ENCODE measurements at regions not wholly inside any gene's neighbourhood (a gene's known extent, or its start where the extent isn't known, plus 50 kb on each side); places are given as distances from the start of the nearest gene placed in this dataset.
"Not testable (repeated sequence)": the region's sequence is repeated elsewhere in the genome, so short reads cannot be mapped to it uniquely, and the experiment has no call there.

DNA sequence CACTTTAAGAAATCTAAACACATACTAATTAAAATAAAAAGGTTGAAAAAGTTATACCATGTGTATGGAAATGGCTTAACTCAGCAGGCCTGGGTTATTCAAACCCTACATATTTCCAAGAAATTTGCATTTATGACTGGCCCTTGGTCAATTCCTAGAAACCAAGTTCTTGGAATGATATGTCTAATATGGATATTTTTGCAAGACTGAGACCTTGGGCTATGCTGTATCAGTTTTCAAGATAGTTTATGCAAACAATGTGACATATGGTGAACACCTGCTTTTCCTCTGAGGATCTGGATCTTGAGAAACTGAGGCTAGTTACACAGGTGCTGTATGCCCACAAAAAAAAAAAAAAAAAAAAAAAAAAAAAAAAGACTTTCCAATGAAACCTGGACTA lies 536.9 kb upstream of the HS3ST5 start:
- DNase-seq: no peak

DNA sequence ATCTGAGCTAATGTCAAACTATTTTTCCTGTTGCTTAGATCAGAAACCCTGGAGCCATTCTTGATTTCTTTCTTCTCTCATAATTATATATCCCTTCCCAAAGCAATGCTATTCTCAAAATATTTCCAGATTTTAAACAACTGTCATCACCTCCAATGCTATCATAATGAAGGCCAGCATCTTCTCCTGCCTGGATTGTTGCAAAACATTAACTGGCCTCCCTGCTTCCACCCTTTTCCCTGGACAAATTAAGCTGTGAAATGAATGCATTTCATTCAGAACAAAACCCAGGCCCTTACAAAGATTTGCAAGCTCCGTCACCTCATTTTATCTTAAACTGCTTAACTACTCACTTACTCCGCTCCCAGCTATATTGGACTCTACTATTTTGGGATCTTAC lies 535.3 kb upstream of the HS3ST5 start:
- DNase-seq: no peak

DNA sequence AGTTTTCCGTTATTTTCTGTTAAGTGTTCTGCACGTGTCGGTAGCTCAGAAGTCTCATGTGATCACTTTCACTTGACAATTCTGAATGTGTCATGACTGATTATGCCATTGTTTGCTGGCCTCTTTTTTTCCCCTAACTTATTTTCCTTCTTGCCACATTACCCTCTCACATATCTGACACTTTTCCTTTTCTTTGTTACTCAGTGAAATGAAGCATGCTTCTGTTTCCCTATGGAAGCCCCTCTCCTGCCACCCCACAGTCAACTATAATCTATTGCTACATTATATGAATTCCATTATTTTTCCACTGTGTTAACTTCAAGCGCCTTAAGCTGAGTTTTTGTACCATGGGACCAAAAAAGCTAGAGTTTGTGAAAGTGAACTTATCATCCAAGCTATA lies 531.6 kb upstream of the HS3ST5 start:
- no peak for DNase-seq

DNA sequence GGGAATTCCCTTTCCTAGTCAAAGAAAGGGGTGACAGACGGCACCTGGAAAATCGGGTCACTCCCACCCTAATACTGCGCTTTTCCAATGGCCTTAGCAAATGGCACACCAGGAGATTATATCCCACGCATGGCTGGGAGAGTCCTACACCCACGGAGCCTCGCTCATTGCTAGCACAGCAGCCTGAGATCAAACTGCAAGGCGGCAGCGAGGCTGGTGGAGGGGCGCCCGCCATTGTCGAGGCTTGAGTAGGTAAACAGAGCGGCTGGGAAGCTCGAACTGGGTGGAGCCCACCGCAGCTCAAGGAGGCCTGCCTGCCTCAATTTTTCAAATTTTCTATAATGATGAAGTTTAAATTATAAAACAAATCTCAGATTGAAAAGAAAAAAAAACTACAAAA lies 522.7 kb upstream of the HS3ST5 start:
- not testable (repeated sequence) for DNase-seq

DNA sequence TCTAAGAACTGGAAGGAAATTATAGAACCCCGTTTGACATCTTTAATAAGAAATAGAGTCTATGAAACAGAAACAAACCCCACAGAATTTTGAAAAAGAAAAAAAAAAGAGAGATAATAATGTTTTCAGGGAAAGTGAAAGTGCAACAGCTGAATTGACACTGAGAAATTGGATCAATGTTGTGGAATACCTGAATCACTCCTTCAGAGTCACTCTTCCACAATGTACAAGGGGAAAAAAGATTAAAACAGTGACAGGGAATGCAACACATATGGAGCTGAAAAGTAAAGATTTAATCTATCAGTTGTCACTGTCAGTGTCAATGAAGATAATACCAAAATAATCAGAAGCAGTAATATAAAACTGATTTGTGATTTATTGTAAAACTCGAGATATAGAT lies 520.8 kb upstream of the HS3ST5 start:
- DNase-seq: no peak

DNA sequence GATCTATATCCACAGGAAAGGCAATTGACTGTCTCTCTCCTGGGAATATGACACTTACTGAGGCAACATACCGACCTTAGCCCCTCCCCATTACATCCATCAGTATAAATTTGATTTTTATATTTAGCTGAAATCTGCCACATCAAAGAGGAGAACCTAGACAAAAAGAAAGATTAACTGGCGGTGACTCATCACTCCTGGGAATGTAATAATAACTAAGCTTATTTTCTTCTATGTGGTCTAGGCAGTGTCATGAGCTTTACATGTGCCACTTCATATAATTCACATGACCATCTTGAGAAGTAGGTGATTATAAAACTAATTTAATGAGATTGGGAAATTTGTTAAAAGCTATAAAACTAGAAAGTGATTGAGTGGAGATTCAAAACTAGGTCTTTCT lies 520.0 kb upstream of the HS3ST5 start:
- DNase-seq: no peak

DNA sequence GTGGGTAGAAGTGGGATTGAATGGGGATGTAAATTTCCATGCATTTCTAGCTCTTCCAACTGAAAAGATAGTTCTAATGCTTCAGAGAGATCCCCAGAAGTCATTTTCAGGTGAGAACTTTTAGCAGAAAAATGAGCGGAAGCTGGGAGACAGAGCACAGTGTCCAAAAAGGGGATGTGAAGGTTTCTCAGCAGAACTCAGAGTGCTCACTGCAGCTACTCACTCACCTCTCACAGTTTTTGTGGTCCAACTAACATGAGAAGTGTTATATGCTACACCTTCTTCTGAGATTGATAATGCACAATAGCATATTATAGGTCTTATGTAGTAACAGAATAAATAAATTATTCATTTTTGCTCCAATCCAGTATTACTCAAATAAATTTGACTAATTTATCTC lies 519.2 kb upstream of the HS3ST5 start:
- DNase-seq: no peak

DNA sequence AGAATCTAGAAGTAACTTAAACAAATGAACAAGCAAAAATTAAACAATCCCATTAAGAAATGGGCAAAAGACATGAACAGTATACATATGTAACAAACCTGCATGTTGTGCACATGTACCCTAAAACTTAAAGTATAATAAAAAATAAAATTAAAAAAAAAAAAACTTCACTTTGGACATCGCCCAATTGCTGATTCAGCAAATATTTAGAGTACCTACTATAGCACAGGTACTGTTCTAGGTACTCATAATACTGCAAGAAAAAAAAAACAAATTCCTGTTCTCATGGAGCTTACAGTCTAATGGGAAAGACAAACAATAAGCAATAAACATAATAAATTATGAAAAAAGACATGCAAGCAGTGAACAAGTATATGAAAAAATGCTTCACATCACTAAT lies 501.5 kb upstream of the HS3ST5 start:
- no peak for DNase-seq

DNA sequence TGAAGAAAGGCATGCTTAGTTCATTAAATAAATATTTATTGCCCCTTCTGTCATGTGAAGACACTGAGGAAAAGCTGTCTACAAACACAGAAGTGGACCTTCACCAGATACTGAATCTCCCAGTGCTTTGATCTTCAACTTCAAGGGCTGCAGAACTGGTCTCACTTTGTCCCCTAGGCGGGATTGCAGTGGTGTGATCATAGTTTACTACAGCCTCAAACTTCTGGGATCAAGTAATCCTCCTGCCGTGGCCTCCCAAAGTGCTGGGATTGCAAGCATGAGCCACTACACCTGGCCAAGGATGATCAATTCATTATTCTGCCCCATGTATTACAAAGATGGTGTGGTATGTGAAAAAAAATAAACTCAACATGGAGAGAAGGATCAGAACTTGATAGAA lies 496.2 kb upstream of the HS3ST5 start:
- no peak for DNase-seq

DNA sequence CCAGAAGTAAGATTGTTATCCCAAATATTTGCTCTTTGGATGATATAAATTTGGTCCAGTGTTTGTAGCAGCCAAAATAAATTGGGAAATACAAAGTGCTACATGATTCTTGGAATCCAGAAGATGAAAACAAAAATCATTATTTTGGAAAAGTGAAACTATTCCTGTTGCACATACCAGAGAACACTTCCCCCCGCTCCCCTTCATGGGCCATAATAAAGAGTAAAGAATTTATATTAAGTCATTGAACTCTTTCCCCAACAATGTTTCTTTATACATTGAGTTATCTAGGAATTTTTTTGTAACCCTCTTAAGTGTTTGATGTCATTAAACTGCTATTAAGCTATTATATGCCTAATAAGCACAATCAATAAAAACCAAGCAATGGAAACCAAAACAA lies 490.4 kb upstream of the HS3ST5 start:
- DNase-seq: no peak

DNA sequence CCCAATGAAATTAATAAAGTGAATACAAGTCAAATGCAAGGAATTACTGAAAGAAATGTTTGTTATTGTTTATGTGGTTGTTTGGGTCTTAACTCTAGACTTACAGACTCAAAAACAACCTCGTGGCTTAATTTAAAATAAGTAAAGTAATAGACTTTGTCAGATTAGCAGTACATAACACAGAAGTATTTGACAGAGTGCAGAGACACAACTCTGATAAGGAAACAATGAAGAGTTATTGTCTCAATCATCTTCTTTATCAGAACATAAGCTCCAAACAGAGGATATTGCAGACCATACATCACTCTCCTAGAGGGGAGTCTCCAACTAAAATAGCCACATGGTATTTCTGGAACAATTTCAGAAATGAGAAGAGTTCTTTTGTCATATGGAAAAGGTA lies 487.7 kb upstream of the HS3ST5 start:
- no peak for DNase-seq

DNA sequence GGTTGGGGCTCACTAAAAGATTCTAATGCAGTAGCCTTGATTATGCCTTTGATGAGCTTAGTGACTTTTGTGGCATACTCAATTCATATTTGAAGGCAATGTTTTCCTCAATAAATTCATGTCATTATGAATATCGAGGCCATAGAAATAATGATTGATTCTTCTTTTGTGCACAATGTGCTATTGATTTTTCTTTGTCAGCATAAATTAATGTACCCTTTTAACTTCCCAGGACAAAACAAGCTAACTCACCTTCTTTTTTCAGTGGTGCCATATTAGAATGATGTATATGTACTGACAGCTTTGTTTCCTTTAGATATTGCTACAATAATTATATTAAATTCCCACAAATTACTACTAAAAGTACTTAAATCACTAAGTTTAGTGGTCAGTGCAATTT lies 484.3 kb upstream of the HS3ST5 start:
- DNase-seq: no peak

DNA sequence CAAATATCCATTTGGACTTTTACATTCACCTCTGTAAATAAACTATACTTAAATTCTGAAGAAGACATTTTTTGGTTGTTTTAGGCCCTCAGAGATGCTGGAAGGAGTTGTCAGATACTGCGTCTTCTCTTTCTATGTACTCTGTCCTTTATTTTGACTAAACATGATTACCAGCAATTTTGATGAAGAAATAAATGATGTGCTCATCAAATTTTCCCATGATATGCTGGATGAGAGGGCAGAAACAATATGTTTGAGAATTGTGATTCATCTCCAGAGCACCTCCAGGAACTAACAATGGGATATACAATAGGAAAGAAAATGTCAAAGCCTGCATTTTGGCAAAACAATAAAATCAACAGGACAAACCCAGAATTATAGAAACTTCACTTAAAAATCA lies 481.6 kb upstream of the HS3ST5 start:
- no peak for DNase-seq

DNA sequence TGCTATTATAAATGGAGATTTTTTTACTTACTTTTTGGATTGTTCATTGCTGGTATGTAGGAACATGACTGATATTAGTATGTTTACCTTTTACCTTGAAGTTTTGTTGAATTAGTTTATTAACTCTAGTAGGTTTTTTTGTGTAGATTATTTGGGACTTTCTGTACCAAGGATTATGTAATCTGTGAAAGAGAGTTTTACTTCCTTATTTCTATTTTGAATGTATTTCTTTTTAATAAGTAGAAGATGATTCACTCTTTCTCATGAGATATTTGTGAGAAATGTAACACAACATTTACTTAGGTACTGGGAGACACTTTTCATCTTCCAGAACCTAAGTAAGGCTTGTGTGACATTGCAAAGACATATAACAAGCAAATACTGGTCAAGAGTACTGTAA lies 473.9 kb upstream of the HS3ST5 start:
- no peak for DNase-seq

DNA sequence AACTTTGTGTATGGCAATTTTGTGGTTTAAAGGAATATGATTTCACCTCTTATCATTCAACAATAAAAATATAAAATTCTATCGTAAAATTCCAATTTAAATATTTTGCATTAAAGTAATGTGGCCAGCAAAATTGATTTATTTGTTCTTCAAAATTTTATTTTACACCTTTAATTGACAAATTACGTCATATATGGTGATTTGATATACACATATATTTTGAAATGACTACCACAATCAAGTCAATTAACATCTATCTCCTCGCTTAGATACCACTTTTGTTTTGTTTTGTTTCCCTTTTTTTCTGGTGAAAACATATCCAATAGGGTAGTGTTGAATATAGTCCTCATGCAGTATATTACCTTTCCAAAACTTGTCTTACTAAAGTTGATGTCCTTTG lies 467.6 kb upstream of the HS3ST5 start:
- DNase-seq: no peak

DNA sequence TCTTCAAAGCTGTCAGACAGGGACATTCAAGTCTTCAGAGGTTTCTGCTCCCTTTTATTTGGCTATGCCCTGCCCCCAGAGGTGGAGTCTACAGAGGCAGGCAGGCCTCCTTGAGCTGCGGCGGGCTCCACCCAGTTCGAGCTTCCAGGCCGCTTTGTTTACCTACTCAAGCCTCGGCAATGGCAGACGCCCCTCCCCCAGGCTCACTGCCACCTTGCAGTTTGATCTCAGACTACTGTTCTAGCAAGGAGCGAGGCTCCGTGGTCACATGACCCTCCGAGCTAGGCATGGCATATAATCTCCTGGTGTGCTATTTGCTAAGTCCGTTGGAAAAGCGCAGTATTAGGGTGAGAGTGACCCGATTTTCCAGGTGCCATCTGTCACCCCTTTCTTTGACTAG lies 462.6 kb upstream of the HS3ST5 start:
- DNase-seq: not testable (repeated sequence)

DNA sequence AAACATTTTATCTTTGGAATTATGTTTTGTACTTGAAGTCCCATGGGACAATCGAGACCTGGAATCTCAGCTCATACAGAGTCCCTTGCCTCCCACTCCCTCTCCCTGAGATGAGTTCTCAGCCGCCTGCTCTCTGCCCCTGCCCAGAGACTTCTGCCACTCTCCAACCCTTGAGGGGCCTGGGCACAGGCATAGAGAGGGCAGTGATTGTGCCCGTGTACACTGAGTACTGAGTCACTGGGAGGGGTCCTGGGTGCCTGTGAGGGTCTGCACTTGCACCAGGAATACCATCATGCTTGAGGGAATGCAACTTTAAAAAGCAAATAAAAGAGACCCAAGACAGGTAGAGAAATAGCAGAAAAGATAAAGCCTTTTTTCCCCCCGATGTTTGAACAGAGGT lies 453.8 kb upstream of the HS3ST5 start:
- no peak for DNase-seq

DNA sequence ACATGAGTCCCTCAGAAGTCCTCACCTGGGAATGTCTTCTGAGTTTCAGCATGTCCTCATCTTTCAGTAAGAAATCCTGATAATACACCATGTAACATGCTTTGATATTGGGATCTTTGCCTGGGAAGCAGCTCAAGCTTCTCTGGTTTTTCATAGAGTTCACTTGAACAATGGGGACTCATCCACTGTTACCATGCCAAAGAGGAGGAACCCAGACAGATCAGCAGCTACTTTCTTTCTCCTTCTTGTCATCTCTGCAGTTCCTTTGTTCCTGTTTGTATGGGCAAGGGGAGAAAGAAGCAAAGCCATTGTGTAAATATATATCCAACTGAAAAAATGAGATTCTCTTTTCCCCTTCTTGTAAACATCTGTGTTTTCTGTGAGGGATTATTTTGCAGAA lies 450.6 kb upstream of the HS3ST5 start:
- DNase-seq: no peak

DNA sequence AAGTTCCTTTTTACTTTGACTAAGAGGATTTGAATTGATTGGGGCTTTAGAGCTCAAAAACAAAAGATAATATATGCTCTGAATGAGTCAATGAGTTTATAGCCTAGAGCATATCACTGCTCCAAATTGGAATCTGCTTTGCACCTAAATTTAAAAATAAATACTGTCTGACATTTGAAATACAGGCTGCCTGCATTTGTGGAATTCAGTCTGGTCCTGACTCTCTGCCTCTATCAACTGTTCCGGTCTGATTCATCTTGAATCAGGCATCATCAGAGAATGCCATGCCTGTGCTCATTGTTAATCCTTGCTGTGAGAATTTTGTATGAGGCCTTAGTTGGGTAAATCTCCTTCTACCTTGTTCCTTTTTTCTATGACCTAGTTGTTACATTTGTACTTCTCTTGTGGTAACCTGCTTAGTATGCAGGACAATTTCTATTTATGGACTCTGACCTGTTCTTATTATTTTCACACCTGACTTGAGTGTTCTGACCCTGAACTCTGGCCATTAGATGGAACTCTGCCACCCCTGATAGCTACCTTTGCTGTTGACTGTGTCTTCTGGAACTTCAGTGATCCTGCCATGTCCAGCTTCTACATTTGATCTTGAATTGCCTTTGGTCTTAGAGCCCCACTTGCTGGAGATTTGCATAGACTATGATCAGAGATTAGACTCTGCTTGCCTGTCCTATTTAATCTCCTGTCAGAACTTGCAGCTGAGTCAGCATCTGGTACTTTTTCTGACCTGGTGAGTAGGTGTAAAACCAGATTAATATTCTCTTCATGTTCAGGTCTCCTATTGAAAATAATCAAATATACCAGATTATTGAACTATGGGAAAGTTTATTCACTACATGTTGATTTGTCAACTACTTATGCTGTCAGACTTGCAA lies 442.7 kb upstream of the HS3ST5 start:
- DNase-seq: no peak

DNA sequence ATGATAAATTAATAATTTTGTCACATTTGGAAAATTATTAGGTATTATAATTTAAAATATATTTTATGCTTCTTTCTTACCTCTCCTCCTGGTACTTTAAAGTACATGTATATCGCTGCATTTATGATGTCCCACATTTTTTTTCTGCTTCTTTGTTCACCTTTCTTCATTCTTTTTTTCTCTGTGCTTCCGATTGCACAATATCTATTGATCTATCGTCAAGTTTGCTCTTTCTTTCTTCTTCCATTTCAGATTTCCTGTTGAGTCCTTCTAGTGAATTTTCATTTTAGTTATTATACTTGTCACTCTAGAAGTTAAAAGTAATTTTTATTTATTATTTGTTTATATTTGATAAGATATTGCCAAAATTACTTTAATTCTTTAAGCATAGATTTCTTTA lies 441.0 kb upstream of the HS3ST5 start:
- no peak for DNase-seq

DNA sequence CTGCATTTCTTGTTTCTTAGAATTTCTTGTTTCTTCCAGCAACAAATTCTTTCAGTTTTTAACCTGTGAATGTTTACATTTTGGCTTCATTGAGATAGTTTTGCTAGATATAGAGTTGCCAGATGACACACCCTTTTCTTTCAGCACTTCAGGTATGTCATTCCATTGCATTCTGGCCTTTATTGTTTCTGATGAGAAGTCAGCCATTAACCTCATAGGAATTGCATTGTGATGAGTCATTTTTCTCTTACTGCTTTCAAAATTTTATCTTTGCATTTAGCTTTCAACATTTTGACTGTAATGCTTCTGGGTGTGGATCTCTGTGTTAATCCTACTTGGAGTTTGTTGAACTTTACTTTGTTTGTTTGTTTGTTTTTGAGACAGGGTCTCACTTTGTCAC lies 440.3 kb upstream of the HS3ST5 start:
- no peak for DNase-seq

DNA sequence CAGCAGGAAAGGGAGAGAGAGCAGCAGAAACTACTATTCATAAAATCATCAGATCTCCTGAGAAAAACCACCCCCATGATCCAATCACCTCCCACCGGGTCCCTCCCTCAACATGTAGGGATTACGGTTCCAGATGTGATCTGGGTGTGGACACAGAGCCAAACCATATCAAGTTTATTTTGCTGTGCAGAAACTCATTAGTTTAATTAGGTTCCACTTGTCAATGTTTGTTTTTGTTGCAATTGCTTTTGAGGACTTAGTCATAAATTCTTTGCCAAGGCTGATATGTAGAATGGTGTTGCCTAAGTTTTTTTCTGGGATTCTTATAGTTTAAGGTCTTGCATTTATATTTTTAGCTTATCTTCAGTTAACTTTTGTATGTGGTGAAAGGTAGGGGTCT lies 422.0 kb upstream of the HS3ST5 start:
- DNase-seq: no peak

DNA sequence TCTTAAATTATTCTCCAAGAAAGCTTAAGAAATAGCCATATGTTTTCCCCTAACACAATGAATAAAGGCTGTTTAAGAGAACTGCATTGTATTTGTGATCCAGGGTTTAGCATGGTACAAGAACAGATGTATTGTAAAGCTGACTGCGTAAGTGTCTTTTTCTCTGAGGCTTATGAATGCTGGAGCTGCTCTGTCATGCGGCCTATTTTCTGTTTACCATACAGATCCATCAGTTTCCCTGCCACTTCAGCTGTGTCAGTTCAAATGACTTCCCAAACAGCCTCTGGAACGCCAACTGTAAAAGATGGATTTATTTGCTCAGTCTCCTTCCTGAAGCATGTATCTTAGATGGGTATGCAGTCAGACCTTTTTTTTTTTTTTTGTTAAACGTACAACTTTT lies 419.3 kb upstream of the HS3ST5 start:
- DNase-seq: no peak

DNA sequence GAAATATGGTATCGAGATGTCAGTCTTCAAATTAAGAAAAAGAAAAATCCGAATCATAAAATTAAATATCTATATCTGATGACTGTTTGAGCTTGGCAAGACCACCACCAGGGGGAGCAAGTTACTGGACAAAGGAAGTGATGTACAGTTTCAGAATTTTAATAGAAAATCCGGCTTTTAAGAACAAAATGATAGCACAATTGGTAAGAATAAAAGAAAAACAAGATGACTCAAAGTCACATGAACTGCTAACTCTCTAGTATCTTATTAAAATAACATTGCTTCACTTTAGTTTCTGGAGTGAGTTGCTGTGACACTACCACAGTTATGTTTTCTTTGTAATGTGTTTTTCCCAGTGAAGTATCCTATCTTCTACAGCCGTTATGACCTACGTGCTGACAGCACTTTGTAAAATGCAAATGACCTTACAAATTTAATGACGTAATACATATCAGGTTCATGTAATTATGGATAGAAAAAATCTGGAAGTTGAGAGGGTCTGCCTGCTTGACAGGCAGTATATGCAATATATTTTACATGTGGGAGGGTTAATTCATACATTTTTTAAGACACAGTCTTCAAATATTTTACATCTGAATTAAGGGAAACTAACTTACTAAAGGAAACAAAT lies 405.3 kb upstream of the HS3ST5 start:
- no peak for DNase-seq

DNA sequence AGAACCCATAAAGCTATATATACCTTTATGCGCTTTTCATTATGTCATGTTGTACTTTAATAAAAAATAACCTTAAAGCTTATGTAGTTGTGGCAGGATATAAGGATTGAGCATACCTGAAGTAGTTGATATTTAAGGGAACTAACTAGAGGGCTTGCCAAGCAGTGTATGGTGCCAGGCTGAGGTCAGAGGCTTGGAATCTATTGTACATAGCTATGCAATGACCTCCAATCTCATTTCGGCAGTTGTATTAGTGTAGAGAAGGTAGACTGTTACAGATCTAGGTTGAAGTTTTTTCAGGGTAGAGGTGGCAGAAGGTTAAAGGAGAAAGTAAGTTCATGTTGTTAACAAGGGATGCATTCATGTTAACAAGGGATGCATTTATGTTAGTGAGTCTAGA lies 397.7 kb upstream of the HS3ST5 start:
- DNase-seq: no peak
